Breast epithelium (tissue), 4 donors: ENCODE measurements at regions not wholly inside any gene's neighbourhood (a gene's known extent, or its start where the extent isn't known, plus 50 kb on each side); places are given as distances from the start of the nearest gene placed in this dataset.

Experiments
- DNase-seq, 2 donors: peaks; one replicate each; pipeline ENCODE4 v3.0.0-alpha.2; 2019; ENCODE audit warnings: low spot score in 2 of 2
- H3K27ac ChIP-seq, 2 donors: fragments of 200-600 bp; sonication (generic) in 1 of 2; one replicate each; pipeline ENCODE4 v1.5.1; 2016 to 2019; ENCODE audit warnings: mild to moderate bottlenecking in 1 of 2
- H3K27me3 ChIP-seq, 2 donors: fragments of 200-600 bp; sonication (generic) in 1 of 2; one replicate each; pipeline versions ENCODE4 v1.5.1 to v1.6.0; 2017 to 2019; ENCODE audit warnings: control low read depth in 1 of 2, mild to moderate bottlenecking in 1 of 2
- H3K36me3 ChIP-seq: fragments of 200-600 bp; one replicate; pipeline ENCODE4 v1.5.1; 2019
- H3K4me1 ChIP-seq, 2 donors: fragments of 200-600 bp; sonication (generic); one replicate each; pipeline ENCODE4 v1.5.1; 2016 to 2019; ENCODE audit warnings: control low read depth in 1 of 2
- H3K4me3 ChIP-seq, 3 donors: fragments of 200-600 bp; sonication (generic); 1 replicate in 2 of 3; 2 replicates in 1 of 3; pipeline ENCODE4 v1.5.1; 2016 to 2019; ENCODE audit warnings: mild to moderate bottlenecking in 3 of 3, moderate library complexity in 2 of 3
- H3K9me3 ChIP-seq, 2 donors: fragments of 200-600 bp; sonication (generic) in 1 of 2; one replicate each; pipeline ENCODE4 v1.5.1; 2016 to 2019; ENCODE audit warnings: control low read depth in 1 of 2
- CTCF ChIP-seq, 3 donors: fragments of 450-650 bp; IDR thresholded peaks; one replicate each; pipeline ENCODE4 v1.5.1; 2016 to 2017; ENCODE audit warnings: antibody characterized with exemption in 3 of 3, mild to moderate bottlenecking in 3 of 3, moderate library complexity in 3 of 3
- POLR2A ChIP-seq: fragments of 450-650 bp; IDR thresholded peaks from one replicate; pipeline ENCODE4 v1.6.1; 2016; ENCODE audit warnings: antibody characterized with exemption, mild to moderate bottlenecking, moderate library complexity
- POLR2AphosphoS5 ChIP-seq, 3 donors: sonication (generic); formaldehyde crosslinking; IDR thresholded peaks; one replicate each; pipeline ENCODE4 v1.6.1; 2017; ENCODE audit warnings: antibody characterized with exemption in 3 of 3
- intact Hi-C: fragments of 100-400 bp; cut with DNase I; formaldehyde crosslinking; loops from one replicate; pipeline ENCODE4 v1.15.1; 2023; ENCODE audit warnings: low total_unique reads

- H3K4me1 ChIP-seq = no peaks in the 10 kb centered on the region
- DNase-seq = no peak
- TF ChIP-seq POLR2AphosphoS5 (IDR thresholded peaks at IDR 0.05) = no peak
- TF ChIP-seq CTCF (IDR thresholded peaks at IDR 0.05) = no peak
- no peak for TF ChIP-seq POLR2A
- H3K4me3 ChIP-seq = no peak overlapping the region
- H3K36me3 ChIP-seq = no peaks in the 10 kb centered on the region
- no peaks in the 10 kb centered on the region for H3K9me3 ChIP-seq
- H3K27ac ChIP-seq = no peak overlapping the region
- intact Hi-C loops = no loop called here
- no peaks in the 10 kb centered on the region for H3K27me3 ChIP-seq
Measured at GRCh38 chr20:47950124-47950912, 165.0 kb upstream of the SULF2 start.

- H3K4me1 ChIP-seq = no peaks in the 10 kb centered on the region
- no peaks in the 10 kb centered on the region for H3K9me3 ChIP-seq
- no peak overlapping the region for H3K4me3 ChIP-seq
- DNase-seq = no peak
- intact Hi-C loops = no loop called here
- TF ChIP-seq CTCF (IDR thresholded peaks at IDR 0.05) = no peak
- no peak for TF ChIP-seq POLR2AphosphoS5 (IDR thresholded peaks at IDR 0.05)
- no peak for TF ChIP-seq POLR2A
- H3K27ac ChIP-seq = no peak overlapping the region
- no peaks in the 10 kb centered on the region for H3K36me3 ChIP-seq
- no peaks in the 10 kb centered on the region for H3K27me3 ChIP-seq
Measured at GRCh38 chr20:47949230-47949629, 163.9 kb upstream of the SULF2 start.

- Histone ChIP-seq H3K27ac (no peak overlapping the region), H3K9me3 (no peaks in the 10 kb centered on the region), H3K27me3 (no peaks in the 10 kb centered on the region), H3K4me3 (no peak overlapping the region), H3K36me3 (no peaks in the 10 kb centered on the region), H3K4me1 (no peaks in the 10 kb centered on the region)
- DNase-seq = no peak
- intact Hi-C loops = no loop called here
- TF ChIP-seq POLR2A (no peak), POLR2AphosphoS5 (IDR thresholded peaks at IDR 0.05) (no peak), CTCF (IDR thresholded peaks at IDR 0.05) (no peak)
Measured at GRCh38 chr20:47944682-47945081, 159.4 kb upstream of the SULF2 start.

GRCh38 chr20:47941869-47942268 is 156.6 kb upstream of the SULF2 start:
- intact Hi-C loops = no loop called here
- no peak overlapping the region for H3K27ac ChIP-seq
- H3K9me3 ChIP-seq = no peaks in the 10 kb centered on the region
- H3K27me3 ChIP-seq = no peaks in the 10 kb centered on the region
- no peak for TF ChIP-seq CTCF (IDR thresholded peaks at IDR 0.05)
- no peak for DNase-seq
- no peaks in the 10 kb centered on the region for H3K36me3 ChIP-seq
- no peak overlapping the region for H3K4me3 ChIP-seq
- no peaks in the 10 kb centered on the region for H3K4me1 ChIP-seq

- DNase-seq = no peak
- no peaks in the 10 kb centered on the region for H3K27me3 ChIP-seq
- no peaks in the 10 kb centered on the region for H3K36me3 ChIP-seq
- no peak overlapping the region for H3K27ac ChIP-seq
- no peak for TF ChIP-seq POLR2AphosphoS5 (IDR thresholded peaks at IDR 0.05)
- no peak for TF ChIP-seq POLR2A
- TF ChIP-seq CTCF (IDR thresholded peaks at IDR 0.05) = no peak
- H3K9me3 ChIP-seq = no peaks in the 10 kb centered on the region
- intact Hi-C loops = no loop called here
- H3K4me3 ChIP-seq = no peak overlapping the region
- H3K4me1 ChIP-seq = no peaks in the 10 kb centered on the region
Measured at GRCh38 chr20:47940101-47940813, 155.0 kb upstream of the SULF2 start.
